HCT116 (cell line): ENCODE measurements at regions not wholly inside any gene's neighbourhood (a gene's known extent, or its start where the extent isn't known, plus 50 kb on each side); places are given as distances from the start of the nearest gene placed in this dataset.

ENCODE experiments used
- EZH2 ChIP-seq: fragments of 200-600 bp; sonication (generic); IDR thresholded peaks from 2 replicates; pipeline ENCODE4 v1.6.1; 2017; ENCODE audit warnings: antibody characterized with exemption, mixed run types
- EZH2phosphoT487 ChIP-seq: fragments of 200-600 bp; IDR thresholded peaks from 2 replicates; pipeline ENCODE4 v1.6.1; 2018; ENCODE audit warnings: antibody characterized with exemption, borderline replicate concordance
- POLR2A ChIP-seq: IDR thresholded peaks from 2 replicates; pipeline ENCODE4 v1.7.0; 2011; ENCODE audit warnings: borderline replicate concordance; ENCODE audit not compliant: insufficient read depth, insufficient read length; ENCODE audit errors: extremely low read depth
- POLR2AphosphoS5 ChIP-seq: IDR thresholded peaks from 2 replicates; pipeline ENCODE4 v1.6.1; 2011; ENCODE audit warnings: mild to moderate bottlenecking, low read depth, low read length, moderate library complexity
- RAD21 ChIP-seq: IDR thresholded peaks from 2 replicates; pipeline ENCODE4 v1.6.1; 2012; ENCODE audit warnings: low read depth, mild to moderate bottlenecking
- SIN3A ChIP-seq: IDR thresholded peaks from 2 replicates; pipeline ENCODE4 v1.6.1; 2012; ENCODE audit warnings: low read depth
- TCF7L2 ChIP-seq: IDR thresholded peaks from 2 replicates; pipeline ENCODE4 v1.7.0; 2011; ENCODE audit warnings: borderline replicate concordance, inconsistent platforms; ENCODE audit not compliant: insufficient read depth, insufficient read length; ENCODE audit errors: extremely low read depth
- YY1 ChIP-seq: IDR thresholded peaks from 2 replicates; pipeline ENCODE4 v1.6.1; 2011; ENCODE audit warnings: low read length, low read depth, moderate library complexity, mild to moderate bottlenecking; ENCODE audit not compliant: insufficient replicate concordance; ENCODE audit errors: extremely low read depth
- ZFX ChIP-seq: fragments of 450-650 bp; IDR thresholded peaks from 2 replicates; pipeline ENCODE4 v1.6.1; 2017
- ZNF274 ChIP-seq: fragments of 200-500 bp; sonication (Bioruptor generic); IDR thresholded peaks from 2 replicates; pipeline ENCODE4 v1.6.1; 2014; ENCODE audit warnings: mild to moderate bottlenecking, low read depth, low read length, inconsistent platforms
- TF ChIP-seq, protein P1 (sequence below), 3 experiments: fragments of 200-600 bp in 1 of 3; sonication (generic) in 1 of 3; IDR thresholded peaks in 2 of 3; conservative IDR thresholded peaks in 1 of 3; 2 replicates each; pipeline ENCODE4 v1.5.1; 2012 to 2017; ENCODE audit warnings: low read depth in 2 of 3, low read length in 2 of 3, antibody characterized with exemption in 1 of 3, borderline replicate concordance in 1 of 3, control low read depth in 1 of 3, mild to moderate bottlenecking in 1 of 3, mixed read lengths in 1 of 3, mixed run types in 1 of 3, moderate library complexity in 1 of 3; ENCODE audit not compliant: insufficient read depth in 1 of 3
- TF ChIP-seq, protein P2 (sequence below): IDR thresholded peaks from 2 replicates; pipeline ENCODE4 v1.6.1; 2011; ENCODE audit warnings: mild to moderate bottlenecking, low read length, moderate library complexity; ENCODE audit not compliant: insufficient replicate concordance; ENCODE audit errors: extremely low read depth
- TF ChIP-seq, protein P3 (sequence below): IDR thresholded peaks from 2 replicates; pipeline ENCODE4 v1.6.1; 2012; ENCODE audit warnings: low read depth
- TF ChIP-seq, protein P4 (sequence below): IDR thresholded peaks from 2 replicates; pipeline ENCODE4 v1.6.1; 2012

DNA sequence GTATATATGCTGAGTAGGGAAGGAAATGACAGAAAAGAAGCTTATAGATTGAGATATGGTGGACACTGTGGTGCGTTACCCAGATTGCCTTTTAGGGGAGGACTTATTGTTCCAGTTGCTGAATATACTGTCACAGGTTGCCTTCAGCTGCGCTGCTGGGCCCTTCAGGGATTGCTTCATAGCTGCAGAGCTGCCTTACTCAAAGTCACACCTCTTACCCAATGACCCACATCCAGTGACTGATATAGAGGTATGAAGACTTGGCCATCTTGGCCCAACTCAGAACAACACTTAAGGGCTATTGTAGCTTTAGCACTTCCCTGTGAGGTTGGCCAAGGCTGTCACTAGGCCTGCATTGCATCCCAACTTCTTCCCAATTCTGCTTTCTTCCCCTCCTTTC lies 63.4 kb upstream of the TMEM164 start:
- TF ChIP-seq, protein P1, sequence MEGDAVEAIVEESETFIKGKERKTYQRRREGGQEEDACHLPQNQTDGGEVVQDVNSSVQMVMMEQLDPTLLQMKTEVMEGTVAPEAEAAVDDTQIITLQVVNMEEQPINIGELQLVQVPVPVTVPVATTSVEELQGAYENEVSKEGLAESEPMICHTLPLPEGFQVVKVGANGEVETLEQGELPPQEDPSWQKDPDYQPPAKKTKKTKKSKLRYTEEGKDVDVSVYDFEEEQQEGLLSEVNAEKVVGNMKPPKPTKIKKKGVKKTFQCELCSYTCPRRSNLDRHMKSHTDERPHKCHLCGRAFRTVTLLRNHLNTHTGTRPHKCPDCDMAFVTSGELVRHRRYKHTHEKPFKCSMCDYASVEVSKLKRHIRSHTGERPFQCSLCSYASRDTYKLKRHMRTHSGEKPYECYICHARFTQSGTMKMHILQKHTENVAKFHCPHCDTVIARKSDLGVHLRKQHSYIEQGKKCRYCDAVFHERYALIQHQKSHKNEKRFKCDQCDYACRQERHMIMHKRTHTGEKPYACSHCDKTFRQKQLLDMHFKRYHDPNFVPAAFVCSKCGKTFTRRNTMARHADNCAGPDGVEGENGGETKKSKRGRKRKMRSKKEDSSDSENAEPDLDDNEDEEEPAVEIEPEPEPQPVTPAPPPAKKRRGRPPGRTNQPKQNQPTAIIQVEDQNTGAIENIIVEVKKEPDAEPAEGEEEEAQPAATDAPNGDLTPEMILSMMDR (IDR thresholded peaks at IDR 0.05 in 2 of 3, conservative IDR thresholded peaks at IDR 0.05 in 1 of 3; ENCODE audit: borderline replicate concordance in 1 of 3, insufficient read depth in 1 of 3, low read depth in 2 of 3, low read length in 2 of 3): no peak
- TF ChIP-seq POLR2AphosphoS5 (no peak), RAD21 (no peak), ZFX (no peak), POLR2A (no peak), EZH2 (no peak), EZH2phosphoT487 (no peak), SIN3A (no peak), YY1 (no peak), ZNF274 (no peak), TCF7L2 (no peak)
- TF ChIP-seq, protein P2, sequence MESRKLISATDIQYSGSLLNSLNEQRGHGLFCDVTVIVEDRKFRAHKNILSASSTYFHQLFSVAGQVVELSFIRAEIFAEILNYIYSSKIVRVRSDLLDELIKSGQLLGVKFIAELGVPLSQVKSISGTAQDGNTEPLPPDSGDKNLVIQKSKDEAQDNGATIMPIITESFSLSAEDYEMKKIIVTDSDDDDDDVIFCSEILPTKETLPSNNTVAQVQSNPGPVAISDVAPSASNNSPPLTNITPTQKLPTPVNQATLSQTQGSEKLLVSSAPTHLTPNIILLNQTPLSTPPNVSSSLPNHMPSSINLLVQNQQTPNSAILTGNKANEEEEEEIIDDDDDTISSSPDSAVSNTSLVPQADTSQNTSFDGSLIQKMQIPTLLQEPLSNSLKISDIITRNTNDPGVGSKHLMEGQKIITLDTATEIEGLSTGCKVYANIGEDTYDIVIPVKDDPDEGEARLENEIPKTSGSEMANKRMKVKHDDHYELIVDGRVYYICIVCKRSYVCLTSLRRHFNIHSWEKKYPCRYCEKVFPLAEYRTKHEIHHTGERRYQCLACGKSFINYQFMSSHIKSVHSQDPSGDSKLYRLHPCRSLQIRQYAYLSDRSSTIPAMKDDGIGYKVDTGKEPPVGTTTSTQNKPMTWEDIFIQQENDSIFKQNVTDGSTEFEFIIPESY: no peak
- TF ChIP-seq, protein P3, sequence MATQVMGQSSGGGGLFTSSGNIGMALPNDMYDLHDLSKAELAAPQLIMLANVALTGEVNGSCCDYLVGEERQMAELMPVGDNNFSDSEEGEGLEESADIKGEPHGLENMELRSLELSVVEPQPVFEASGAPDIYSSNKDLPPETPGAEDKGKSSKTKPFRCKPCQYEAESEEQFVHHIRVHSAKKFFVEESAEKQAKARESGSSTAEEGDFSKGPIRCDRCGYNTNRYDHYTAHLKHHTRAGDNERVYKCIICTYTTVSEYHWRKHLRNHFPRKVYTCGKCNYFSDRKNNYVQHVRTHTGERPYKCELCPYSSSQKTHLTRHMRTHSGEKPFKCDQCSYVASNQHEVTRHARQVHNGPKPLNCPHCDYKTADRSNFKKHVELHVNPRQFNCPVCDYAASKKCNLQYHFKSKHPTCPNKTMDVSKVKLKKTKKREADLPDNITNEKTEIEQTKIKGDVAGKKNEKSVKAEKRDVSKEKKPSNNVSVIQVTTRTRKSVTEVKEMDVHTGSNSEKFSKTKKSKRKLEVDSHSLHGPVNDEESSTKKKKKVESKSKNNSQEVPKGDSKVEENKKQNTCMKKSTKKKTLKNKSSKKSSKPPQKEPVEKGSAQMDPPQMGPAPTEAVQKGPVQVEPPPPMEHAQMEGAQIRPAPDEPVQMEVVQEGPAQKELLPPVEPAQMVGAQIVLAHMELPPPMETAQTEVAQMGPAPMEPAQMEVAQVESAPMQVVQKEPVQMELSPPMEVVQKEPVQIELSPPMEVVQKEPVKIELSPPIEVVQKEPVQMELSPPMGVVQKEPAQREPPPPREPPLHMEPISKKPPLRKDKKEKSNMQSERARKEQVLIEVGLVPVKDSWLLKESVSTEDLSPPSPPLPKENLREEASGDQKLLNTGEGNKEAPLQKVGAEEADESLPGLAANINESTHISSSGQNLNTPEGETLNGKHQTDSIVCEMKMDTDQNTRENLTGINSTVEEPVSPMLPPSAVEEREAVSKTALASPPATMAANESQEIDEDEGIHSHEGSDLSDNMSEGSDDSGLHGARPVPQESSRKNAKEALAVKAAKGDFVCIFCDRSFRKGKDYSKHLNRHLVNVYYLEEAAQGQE: no peak
- TF ChIP-seq, protein P4, sequence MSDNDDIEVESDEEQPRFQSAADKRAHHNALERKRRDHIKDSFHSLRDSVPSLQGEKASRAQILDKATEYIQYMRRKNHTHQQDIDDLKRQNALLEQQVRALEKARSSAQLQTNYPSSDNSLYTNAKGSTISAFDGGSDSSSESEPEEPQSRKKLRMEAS: no peak
